K562 (cell line): ENCODE measurements at regions not wholly inside any gene's neighbourhood (a gene's known extent, or its start where the extent isn't known, plus 50 kb on each side); places are given as distances from the start of the nearest gene placed in this dataset.

Experiments
- ATAC-seq: fragments of 200-7000 bp; cut with Tn5 transposase; 3 replicates; pipeline ENCODE4 v1.9.1; 2020; ENCODE audit warnings: moderate library complexity
- BruUV-seq: library from RNA; stranded (reverse); fragments of 400-500 nt; replicated peaks from 2 replicates; lab custom pipeline; 2021; lab: Mats Ljungman, UMichigan
- CTCF ChIA-PET: fragments of 300-600 bp; formaldehyde crosslinking; extraction: SDS; loops from one replicate; lab custom pipeline; 2021; ENCODE audit warnings: low intra/inter-chr PET ratio; lab: Yijun Ruan, JAX
- POLR2A ChIA-PET: fragments of 300-600, 350-650 bp; sonication (Branson Sonifier 250); formaldehyde crosslinking; extraction: SDS; loops from one replicate; lab custom pipeline; 2021; ENCODE audit warnings: antibody characterized with exemption, inconsistent platforms; lab: Yijun Ruan, JAX
- DNase-seq, 4 experiments: peaks; one replicate each; pipeline versions ENCODE4 v3.0.0 to v3.0.0-alpha.2; 2011 to 2018; ENCODE audit warnings: low spot score in 3 of 4, mixed read lengths in 3 of 4; ENCODE audit errors: extremely low read depth in 1 of 4
- FAIRE-seq: peaks from 2 replicates; lab custom pipeline; 2011; peaks lifted over from hg19 to GRCh38; lab: Jason Lieb, UNC
- H2AFZ ChIP-seq: 2 replicates; pipeline ENCODE4 v1.6.0; 2011; ENCODE audit warnings: low read depth, low read length, control low read depth, inconsistent platforms
- H3K27ac ChIP-seq: fragments of 200-600 bp; 3 replicates; pipeline ENCODE4 v1.8.0; 2011; ENCODE audit warnings: low read depth, mild to moderate bottlenecking, control low read depth, inconsistent platforms, low read length, moderate library complexity, mixed read lengths; ENCODE audit errors: extremely low read depth
- H3K27me3 ChIP-seq, 2 experiments: fragments of 300-600 bp in 1 of 2; 2 replicates in 1 of 2; 3 replicates in 1 of 2; pipeline versions ENCODE4 v1.6.0 to v1.8.0; 2011; ENCODE audit warnings: inconsistent platforms in 2 of 2, low read length in 2 of 2, mild to moderate bottlenecking in 1 of 2, mixed read lengths in 1 of 2, moderate library complexity in 1 of 2; ENCODE audit not compliant: control insufficient read depth in 2 of 2, insufficient read depth in 2 of 2
- H3K36me3 ChIP-seq: fragments of 300-600 bp; 3 replicates; pipeline ENCODE4 v1.8.0; 2011; ENCODE audit warnings: mild to moderate bottlenecking, low read length, inconsistent platforms; ENCODE audit not compliant: control insufficient read depth, insufficient read depth
- H3K4me1 ChIP-seq, 2 experiments: fragments of 200-600 bp in 1 of 2; replicated peaks in 1 of 2; 2 replicates in 1 of 2; 3 replicates in 1 of 2; pipeline versions ENCODE4 v1.5.1 to v1.8.0; 2011; ENCODE audit warnings: inconsistent platforms in 2 of 2, low read length in 2 of 2, mild to moderate bottlenecking in 1 of 2, mixed read lengths in 1 of 2, moderate library complexity in 1 of 2; ENCODE audit not compliant: control insufficient read depth in 2 of 2, insufficient read depth in 2 of 2
- H3K4me2 ChIP-seq: 2 replicates; pipeline ENCODE4 v1.6.1; 2011; ENCODE audit warnings: low read length, control low read depth, inconsistent platforms, mixed read lengths; ENCODE audit not compliant: insufficient read depth
- H3K4me3 ChIP-seq: fragments of 200-600 bp; sonication (generic), shearing (Covaris generic); 2 replicates; pipeline ENCODE4 v1.5.1; 2016; ENCODE audit warnings: control low read depth, inconsistent platforms
- H3K79me2 ChIP-seq: fragments of 200-600 bp; 3 replicates; pipeline ENCODE4 v1.8.0; 2011; ENCODE audit warnings: low read length, inconsistent platforms; ENCODE audit not compliant: control insufficient read depth, insufficient read depth
- H3K9ac ChIP-seq, 2 experiments: 2 replicates each; pipeline versions ENCODE4 v1.6.0 to v1.6.1; 2011; ENCODE audit warnings: low read depth in 2 of 2, low read length in 2 of 2, control low read depth in 1 of 2, inconsistent platforms in 1 of 2, mild to moderate bottlenecking in 1 of 2, mixed read lengths in 1 of 2; ENCODE audit not compliant: insufficient read depth in 1 of 2
- H3K9me1 ChIP-seq: one replicate; pipeline ENCODE4 v1.6.0; 2011; ENCODE audit warnings: inconsistent platforms, mild to moderate bottlenecking, low read length, moderate library complexity; ENCODE audit not compliant: control insufficient read depth, insufficient read depth
- H3K9me3 ChIP-seq: replicated peaks from 2 replicates; pipeline ENCODE4 v1.5.1; 2011; ENCODE audit warnings: low read depth, low read length, inconsistent platforms; ENCODE audit not compliant: control insufficient read depth, insufficient read depth
- H4K20me1 ChIP-seq: replicated peaks from 2 replicates; pipeline ENCODE4 v1.6.1; 2011; ENCODE audit warnings: low read length, inconsistent platforms, mixed read lengths; ENCODE audit not compliant: control insufficient read depth, insufficient read depth
- ATF7 ChIP-seq: fragments of 450-650 bp; IDR thresholded peaks from 2 replicates; pipeline ENCODE4 v1.7.1; 2014; ENCODE audit warnings: mild to moderate bottlenecking, moderate library complexity
- CHD1 ChIP-seq: fragments of 200-600 bp; sonication (generic); IDR thresholded peaks from one replicate; pipeline ENCODE4 v1.6.1; 2012; ENCODE audit warnings: mild to moderate bottlenecking, moderate library complexity, low read length, inconsistent platforms
- KDM5B ChIP-seq: fragments of 200-600 bp; sonication (generic); IDR thresholded peaks from 2 replicates; pipeline ENCODE4 v1.6.1; 2012; ENCODE audit warnings: low read depth, mild to moderate bottlenecking, moderate library complexity, low read length, control low read depth, inconsistent platforms; ENCODE audit not compliant: insufficient replicate concordance
- POLR2G ChIP-seq: fragments of 200-400 bp; formaldehyde crosslinking; IDR thresholded peaks from 2 replicates; pipeline ENCODE4 v1.6.1; 2017; ENCODE audit warnings: low read depth, mild to moderate bottlenecking, antibody characterized with exemption, low read length, moderate library complexity
- PYGO2 ChIP-seq: fragments of 450-650 bp; IDR thresholded peaks from 2 replicates; pipeline ENCODE4 v1.6.1; 2016; ENCODE audit warnings: mild to moderate bottlenecking, missing genetic modification characterization, moderate library complexity, missing compliant biosample characterization
- RBFOX2 ChIP-seq: fragments of 200-400 bp; formaldehyde crosslinking; IDR thresholded peaks from 2 replicates; pipeline ENCODE4 v1.6.1; 2017; ENCODE audit warnings: low read depth, mild to moderate bottlenecking, low read length, moderate library complexity
- SIN3B ChIP-seq: fragments of 450-650 bp; IDR thresholded peaks from 2 replicates; pipeline ENCODE4 v1.6.1; 2017; ENCODE audit warnings: low read depth, mild to moderate bottlenecking, moderate library complexity
- TRIM24 ChIP-seq, 2 experiments: fragments of 450-650 bp; IDR thresholded peaks; 2 replicates each; pipeline ENCODE4 v1.6.1; 2016
- YY1 ChIP-seq, 3 experiments: IDR thresholded peaks; 2 replicates each; pipeline ENCODE4 v1.6.1; 2011; ENCODE audit warnings: low read length in 2 of 3, mild to moderate bottlenecking in 2 of 3, moderate library complexity in 2 of 3, borderline replicate concordance in 1 of 3, control low read depth in 1 of 3, low read depth in 1 of 3; ENCODE audit not compliant: insufficient read depth in 3 of 3, insufficient replicate concordance in 2 of 3, control insufficient read depth in 1 of 3, insufficient read length in 1 of 3; ENCODE audit errors: extremely low read depth in 1 of 3
- ZNF57 ChIP-seq: fragments of 450-650 bp; formaldehyde crosslinking; IDR thresholded peaks from 2 replicates; pipeline ENCODE4 v1.4.0; 2020; ENCODE audit warnings: mild to moderate bottlenecking, moderate library complexity
- ZNF75A ChIP-seq: fragments of 450-650 bp; formaldehyde crosslinking; IDR thresholded peaks from 2 replicates; pipeline ENCODE4 v1.4.0; 2020; ENCODE audit warnings: mild to moderate bottlenecking
- ZNF764 ChIP-seq: fragments of 250-450 bp; sonication (Bioruptor Pico); IDR thresholded peaks from 2 replicates; pipeline ENCODE4 v1.4.0; 2020; ENCODE audit warnings: low read depth, mild to moderate bottlenecking, moderate library complexity
- ZSCAN29 ChIP-seq: fragments of 450-650 bp; IDR thresholded peaks from 2 replicates; pipeline ENCODE4 v1.6.1; 2017
- WGBS: fragments of 100-300 bp; shearing (Covaris generic); methylation state at CpG from one replicate; pipeline ENCODE4 v1.1.6; 2016; ENCODE audit warnings: low coverage, mixed read lengths; ENCODE audit not compliant: insufficient coverage; ENCODE audit errors: missing lambda C conversion rate; 5-methylcytosine and 5-hydroxymethylcytosine counted together
- in situ Hi-C: fragments of 300-500 bp; cut with MboI; formaldehyde crosslinking; loops from 4 replicates; pipeline ENCODE4 v1.15.0; 2018; ENCODE audit warnings: inconsistent platforms, mixed read lengths
- intact Hi-C: fragments of 100-400 bp; cut with micrococcal nuclease; formaldehyde crosslinking; loops from 2 replicates; pipeline ENCODE4 v1.14.2; 2022
- TF ChIP-seq, protein P1 (sequence below): IDR thresholded peaks from 2 replicates; pipeline ENCODE4 v1.6.1; 2011; ENCODE audit warnings: borderline replicate concordance, low read depth, mild to moderate bottlenecking, moderate library complexity, low read length; ENCODE audit not compliant: insufficient read depth, poor library complexity, severe bottlenecking
- TF ChIP-seq, protein P2 (sequence below): fragments of 450-650 bp; IDR thresholded peaks from 2 replicates; pipeline ENCODE4 v1.6.1; 2016; ENCODE audit warnings: mild to moderate bottlenecking
- TF ChIP-seq, protein P3 (sequence below): fragments of 250-450 bp; sonication (Bioruptor Pico); IDR thresholded peaks from 2 replicates; pipeline ENCODE4 v1.5.0; 2021

DNA sequence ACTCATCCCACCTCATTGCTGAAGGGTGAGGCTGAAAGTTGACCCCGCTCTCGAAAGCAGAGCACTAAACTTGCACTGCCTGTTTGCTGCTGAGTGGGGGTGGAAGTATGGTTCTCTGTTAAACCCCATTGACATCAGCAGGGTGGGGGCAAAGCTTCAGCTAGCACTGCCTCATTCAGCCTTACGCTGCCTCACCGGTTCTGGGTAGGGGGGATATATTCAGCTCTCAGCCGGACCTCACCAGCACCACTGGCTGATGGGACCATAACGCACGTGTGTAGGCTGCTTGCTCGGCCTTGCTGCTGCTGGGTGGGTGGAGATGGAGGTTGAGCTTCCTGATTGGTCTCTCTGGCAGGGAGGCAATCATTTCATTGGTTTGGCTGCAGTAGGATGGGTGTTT, 265.7 kb upstream of the RTL1 start (continued):
- TF ChIP-seq, protein P1, sequence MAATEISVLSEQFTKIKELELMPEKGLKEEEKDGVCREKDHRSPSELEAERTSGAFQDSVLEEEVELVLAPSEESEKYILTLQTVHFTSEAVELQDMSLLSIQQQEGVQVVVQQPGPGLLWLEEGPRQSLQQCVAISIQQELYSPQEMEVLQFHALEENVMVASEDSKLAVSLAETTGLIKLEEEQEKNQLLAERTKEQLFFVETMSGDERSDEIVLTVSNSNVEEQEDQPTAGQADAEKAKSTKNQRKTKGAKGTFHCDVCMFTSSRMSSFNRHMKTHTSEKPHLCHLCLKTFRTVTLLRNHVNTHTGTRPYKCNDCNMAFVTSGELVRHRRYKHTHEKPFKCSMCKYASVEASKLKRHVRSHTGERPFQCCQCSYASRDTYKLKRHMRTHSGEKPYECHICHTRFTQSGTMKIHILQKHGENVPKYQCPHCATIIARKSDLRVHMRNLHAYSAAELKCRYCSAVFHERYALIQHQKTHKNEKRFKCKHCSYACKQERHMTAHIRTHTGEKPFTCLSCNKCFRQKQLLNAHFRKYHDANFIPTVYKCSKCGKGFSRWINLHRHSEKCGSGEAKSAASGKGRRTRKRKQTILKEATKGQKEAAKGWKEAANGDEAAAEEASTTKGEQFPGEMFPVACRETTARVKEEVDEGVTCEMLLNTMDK = no peak
- no peak for TF ChIP-seq ZNF764 (CRISPR knock-in tag)
- no peak for TF ChIP-seq PYGO2
- no peak for TF ChIP-seq ZSCAN29
- no peak for TF ChIP-seq TRIM24 (IDR thresholded peaks at IDR 0.05)
- TF ChIP-seq, protein P2, sequence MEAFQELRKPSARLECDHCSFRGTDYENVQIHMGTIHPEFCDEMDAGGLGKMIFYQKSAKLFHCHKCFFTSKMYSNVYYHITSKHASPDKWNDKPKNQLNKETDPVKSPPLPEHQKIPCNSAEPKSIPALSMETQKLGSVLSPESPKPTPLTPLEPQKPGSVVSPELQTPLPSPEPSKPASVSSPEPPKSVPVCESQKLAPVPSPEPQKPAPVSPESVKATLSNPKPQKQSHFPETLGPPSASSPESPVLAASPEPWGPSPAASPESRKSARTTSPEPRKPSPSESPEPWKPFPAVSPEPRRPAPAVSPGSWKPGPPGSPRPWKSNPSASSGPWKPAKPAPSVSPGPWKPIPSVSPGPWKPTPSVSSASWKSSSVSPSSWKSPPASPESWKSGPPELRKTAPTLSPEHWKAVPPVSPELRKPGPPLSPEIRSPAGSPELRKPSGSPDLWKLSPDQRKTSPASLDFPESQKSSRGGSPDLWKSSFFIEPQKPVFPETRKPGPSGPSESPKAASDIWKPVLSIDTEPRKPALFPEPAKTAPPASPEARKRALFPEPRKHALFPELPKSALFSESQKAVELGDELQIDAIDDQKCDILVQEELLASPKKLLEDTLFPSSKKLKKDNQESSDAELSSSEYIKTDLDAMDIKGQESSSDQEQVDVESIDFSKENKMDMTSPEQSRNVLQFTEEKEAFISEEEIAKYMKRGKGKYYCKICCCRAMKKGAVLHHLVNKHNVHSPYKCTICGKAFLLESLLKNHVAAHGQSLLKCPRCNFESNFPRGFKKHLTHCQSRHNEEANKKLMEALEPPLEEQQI = no peak
- no peak for TF ChIP-seq RBFOX2
- no peak for TF ChIP-seq ATF7

DNA sequence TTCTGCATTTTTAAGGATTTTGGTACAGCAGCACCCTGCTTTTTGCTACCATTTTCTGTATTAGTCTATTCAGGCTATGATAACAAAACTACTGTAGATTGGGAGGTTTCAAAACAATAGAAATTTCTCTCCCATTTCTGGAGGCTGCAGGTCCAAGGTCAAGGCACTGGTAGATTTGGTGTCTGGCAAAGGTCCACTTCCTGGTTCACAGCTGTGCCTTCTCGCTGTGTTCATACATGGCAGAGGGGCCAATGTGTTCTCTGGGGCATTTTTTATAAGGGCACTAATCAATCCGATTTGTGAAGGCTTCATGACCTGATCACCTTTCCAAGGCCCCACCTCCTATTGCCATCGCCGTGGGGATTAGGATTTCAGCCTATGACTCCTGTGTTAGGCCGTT, 268.1 kb upstream of the RTL1 start:
- Histone ChIP-seq H3K36me3 (no peaks in the 10 kb centered on the region), H4K20me1 (no peaks in the 10 kb centered on the region), H3K4me3 (no peak overlapping the region), H3K9me1 (no peaks in the 10 kb centered on the region), H3K4me1 (no peaks in the 10 kb centered on the region), H2AFZ (no peak overlapping the region), H3K79me2 (no peaks in the 10 kb centered on the region), H3K4me2 (no peak overlapping the region), H3K9ac (no peak overlapping the region), H3K27ac (no peak overlapping the region), H3K9me3 (no peaks in the 10 kb centered on the region), H3K27me3 (peaks cover 0 to 10% of the 10 kb centered on the region in 2 experiments; a peak in 3 of 5 replicates)
- CTCF ChIA-PET = no interaction called here
- BruUV-seq = no TSS peak
- DNase-seq (no peak), ATAC-seq (no peak), FAIRE-seq (no peak)
- intact Hi-C loops = no loop called here
- in situ Hi-C loops = no loop called here
- POLR2A ChIA-PET = no interaction called here
- WGBS = 4% methylated on average over 5 of the region's 5 CpGs
- TF ChIP-seq ZNF57 (CRISPR knock-in tag) (no peak), CHD1 (no peak), KDM5B (no peak), YY1 (IDR thresholded peaks at IDR 0.05; ENCODE audit: borderline replicate concordance in 1 of 3, control insufficient read depth in 1 of 3, extremely low read depth in 1 of 3, insufficient read depth in 3 of 3, insufficient read length in 1 of 3, insufficient replicate concordance in 2 of 3, low read depth in 1 of 3, low read length in 2 of 3) (no peak), ZNF75A (CRISPR knock-in tag) (no peak), POLR2G (no peak), SIN3B (no peak)
- TF ChIP-seq, protein P3, sequence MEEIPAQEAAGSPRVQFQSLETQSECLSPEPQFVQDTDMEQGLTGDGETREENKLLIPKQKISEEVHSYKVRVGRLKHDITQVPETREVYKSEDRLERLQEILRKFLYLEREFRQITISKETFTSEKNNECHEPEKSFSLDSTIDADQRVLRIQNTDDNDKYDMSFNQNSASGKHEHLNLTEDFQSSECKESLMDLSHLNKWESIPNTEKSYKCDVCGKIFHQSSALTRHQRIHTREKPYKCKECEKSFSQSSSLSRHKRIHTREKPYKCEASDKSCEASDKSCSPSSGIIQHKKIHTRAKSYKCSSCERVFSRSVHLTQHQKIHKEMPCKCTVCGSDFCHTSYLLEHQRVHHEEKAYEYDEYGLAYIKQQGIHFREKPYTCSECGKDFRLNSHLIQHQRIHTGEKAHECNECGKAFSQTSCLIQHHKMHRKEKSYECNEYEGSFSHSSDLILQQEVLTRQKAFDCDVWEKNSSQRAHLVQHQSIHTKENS (CRISPR knock-in tag) = no peak
